HCT116 (cell line): ENCODE measurements at regions not wholly inside any gene's neighbourhood (a gene's known extent, or its start where the extent isn't known, plus 50 kb on each side); places are given as distances from the start of the nearest gene placed in this dataset.

Experiments used
- ATAC-seq: fragments of 200-7000 bp; cut with Tn5 transposase; 2 replicates; pipeline ENCODE4 v1.9.1; 2020; ENCODE audit warnings: mild to moderate bottlenecking, moderate library complexity
- BruUV-seq: library from RNA; stranded (reverse); fragments of 400-500 nt; replicated peaks from 2 replicates; lab custom pipeline; 2021; lab: Mats Ljungman, UMichigan
- CTCF ChIA-PET: fragments of 300-600 bp; sonication (Branson Sonifier 250); formaldehyde crosslinking; loops from one replicate; lab custom pipeline; 2021; ENCODE audit warnings: antibody characterized with exemption; lab: Charles Lee
- POLR2A ChIA-PET: fragments of 300-600, 350-600 bp; sonication (Branson Sonifier 250); formaldehyde crosslinking; loops from one replicate; lab custom pipeline; 2021; ENCODE audit warnings: antibody characterized with exemption; lab: Charles Lee
- RAD21 ChIA-PET, 2 experiments: fragments of 300-600 bp; sonication (Branson Sonifier 250); formaldehyde crosslinking; loops; one replicate each; lab custom pipeline; 2023; ENCODE audit warnings: low total read pairs in 2 of 2; ENCODE audit not compliant: uncharacterized antibody in 2 of 2, unreplicated experiment in 2 of 2, low non-redundant PET in 1 of 2; lab: Charles Lee
- DNase-seq: peaks from one replicate; pipeline ENCODE4 v3.0.0-alpha.2; 2010; ENCODE audit warnings: low read depth, low spot score
- H2AFZ ChIP-seq: fragments of 200-600 bp; shearing (Covaris generic), sonication (generic); 2 replicates; pipeline ENCODE4 v1.6.1; 2017; ENCODE audit warnings: low read depth, mixed run types, mixed read lengths, antibody characterized with exemption, low read length; ENCODE audit not compliant: poor library complexity, severe bottlenecking
- H3K27ac ChIP-seq: 2 replicates; pipeline ENCODE4 v1.5.1; 2012; ENCODE audit warnings: low read depth, low read length
- H3K27me3 ChIP-seq: fragments of 200-600 bp; sonication (generic); 2 replicates; pipeline ENCODE4 v1.6.1; 2016; ENCODE audit warnings: mixed run types, low read length, mixed read lengths; ENCODE audit not compliant: insufficient read depth
- H3K36me3 ChIP-seq, 2 experiments: fragments of 200-500 bp in 1 of 2; fragments of 200-600 bp in 1 of 2; sonication (Bioruptor generic) in 1 of 2; sonication (generic) in 1 of 2; 2 replicates each; pipeline versions ENCODE4 v1.5.1 to v1.6.1; 2014 to 2016; ENCODE audit warnings: low read length in 2 of 2, inconsistent platforms in 1 of 2, mixed read lengths in 1 of 2, mixed run types in 1 of 2; ENCODE audit not compliant: insufficient read depth in 2 of 2, control insufficient read depth in 1 of 2
- H3K4me1 ChIP-seq, 2 experiments: fragments of 200-600 bp in 1 of 2; sonication (generic) in 1 of 2; 2 replicates each; pipeline versions ENCODE4 v1.5.1 to v1.6.1; 2012 to 2017; ENCODE audit warnings: low read length in 2 of 2, inconsistent platforms in 1 of 2, mild to moderate bottlenecking in 1 of 2, mixed read lengths in 1 of 2, mixed run types in 1 of 2, moderate library complexity in 1 of 2; ENCODE audit not compliant: insufficient read depth in 2 of 2, control insufficient read depth in 1 of 2
- H3K4me2 ChIP-seq: fragments of 200-600 bp; sonication (generic); 2 replicates; pipeline ENCODE4 v1.6.1; 2017; ENCODE audit warnings: mixed run types, low read length, mixed read lengths
- H3K4me3 ChIP-seq, 2 experiments: fragments of 200-600 bp in 1 of 2; sonication (generic) in 1 of 2; replicated peaks in 1 of 2; 2 replicates each; pipeline ENCODE4 v1.5.1; 2011 to 2016; ENCODE audit warnings: low read length in 2 of 2, control low read depth in 1 of 2, low read depth in 1 of 2, mild to moderate bottlenecking in 1 of 2, mixed read lengths in 1 of 2, mixed run types in 1 of 2
- H3K79me2 ChIP-seq: fragments of 200-600 bp; sonication (generic); 2 replicates; pipeline ENCODE4 v1.6.1; 2017; ENCODE audit warnings: mild to moderate bottlenecking, mixed run types, low read length, moderate library complexity, mixed read lengths; ENCODE audit not compliant: insufficient read depth
- H3K9ac ChIP-seq: fragments of 200-600 bp; sonication (generic); 2 replicates; pipeline ENCODE4 v1.6.1; 2016; ENCODE audit warnings: low read length, mixed read lengths
- H3K9me2 ChIP-seq: fragments of 200-600 bp; sonication (generic), shearing (Covaris generic); 2 replicates; pipeline ENCODE4 v1.6.1; 2017; ENCODE audit warnings: mixed run types, mild to moderate bottlenecking, moderate library complexity; ENCODE audit not compliant: insufficient read depth
- H3K9me3 ChIP-seq, 2 experiments: fragments of 200-500 bp in 1 of 2; fragments of 200-600 bp in 1 of 2; sonication (Bioruptor generic) in 1 of 2; sonication (generic) in 1 of 2; 2 replicates each; pipeline ENCODE4 v1.6.1; 2014 to 2017; ENCODE audit warnings: low read length in 2 of 2, mixed read lengths in 2 of 2, inconsistent platforms in 1 of 2, low read depth in 1 of 2, mild to moderate bottlenecking in 1 of 2, mixed run types in 1 of 2, moderate library complexity in 1 of 2; ENCODE audit not compliant: control insufficient read depth in 1 of 2, insufficient read depth in 1 of 2
- H4K20me1 ChIP-seq: fragments of 200-600 bp; sonication (generic), shearing (Covaris generic); 2 replicates; pipeline ENCODE4 v1.6.1; 2017; ENCODE audit warnings: mixed run types, mild to moderate bottlenecking, moderate library complexity; ENCODE audit not compliant: insufficient read depth
- CEBPB ChIP-seq: IDR thresholded peaks from 2 replicates; pipeline ENCODE4 v1.6.1; 2012; ENCODE audit warnings: low read depth
- CTCF ChIP-seq, 3 experiments: fragments of 200-600 bp in 1 of 3; sonication (generic) in 1 of 3; IDR thresholded peaks in 2 of 3; conservative IDR thresholded peaks in 1 of 3; 2 replicates each; pipeline ENCODE4 v1.5.1; 2012 to 2017; ENCODE audit warnings: low read depth in 2 of 3, low read length in 2 of 3, antibody characterized with exemption in 1 of 3, borderline replicate concordance in 1 of 3, control low read depth in 1 of 3, mild to moderate bottlenecking in 1 of 3, mixed read lengths in 1 of 3, mixed run types in 1 of 3, moderate library complexity in 1 of 3; ENCODE audit not compliant: insufficient read depth in 1 of 3
- EGR1 ChIP-seq: IDR thresholded peaks from 2 replicates; pipeline ENCODE4 v1.6.1; 2012; ENCODE audit warnings: low read depth
- ELF1 ChIP-seq: IDR thresholded peaks from 2 replicates; pipeline ENCODE4 v1.6.1; 2012; ENCODE audit warnings: low read depth, borderline replicate concordance
- FOSL1 ChIP-seq: IDR thresholded peaks from 2 replicates; pipeline ENCODE4 v1.6.1; 2012; ENCODE audit warnings: low read depth
- POLR2A ChIP-seq: IDR thresholded peaks from 2 replicates; pipeline ENCODE4 v1.7.0; 2011; ENCODE audit warnings: borderline replicate concordance; ENCODE audit not compliant: insufficient read depth, insufficient read length; ENCODE audit errors: extremely low read depth
- RAD21 ChIP-seq: IDR thresholded peaks from 2 replicates; pipeline ENCODE4 v1.6.1; 2012; ENCODE audit warnings: low read depth, mild to moderate bottlenecking
- SIN3A ChIP-seq: IDR thresholded peaks from 2 replicates; pipeline ENCODE4 v1.6.1; 2012; ENCODE audit warnings: low read depth
- SRF ChIP-seq: IDR thresholded peaks from 2 replicates; pipeline ENCODE4 v1.6.1; 2012; ENCODE audit warnings: low read depth
- TCF7L2 ChIP-seq: IDR thresholded peaks from 2 replicates; pipeline ENCODE4 v1.7.0; 2011; ENCODE audit warnings: borderline replicate concordance, inconsistent platforms; ENCODE audit not compliant: insufficient read depth, insufficient read length; ENCODE audit errors: extremely low read depth
- YY1 ChIP-seq: IDR thresholded peaks from 2 replicates; pipeline ENCODE4 v1.6.1; 2011; ENCODE audit warnings: low read length, low read depth, moderate library complexity, mild to moderate bottlenecking; ENCODE audit not compliant: insufficient replicate concordance; ENCODE audit errors: extremely low read depth
- ZFX ChIP-seq: fragments of 450-650 bp; IDR thresholded peaks from 2 replicates; pipeline ENCODE4 v1.6.1; 2017
- intact Hi-C: fragments of 100-400 bp; cut with micrococcal nuclease; formaldehyde crosslinking; loops from 2 replicates; pipeline ENCODE4 v1.10.0; 2022
- TF ChIP-seq, protein P1 (sequence below): IDR thresholded peaks from 2 replicates; pipeline ENCODE4 v1.6.1; 2012; ENCODE audit warnings: low read depth
- TF ChIP-seq, protein P2 (sequence below): IDR thresholded peaks from 2 replicates; pipeline ENCODE4 v1.6.1; 2012
- TF ChIP-seq, protein P3 (sequence below): IDR thresholded peaks from 2 replicates; pipeline ENCODE4 v1.6.1; 2011; ENCODE audit warnings: mild to moderate bottlenecking, low read length, moderate library complexity; ENCODE audit not compliant: insufficient replicate concordance; ENCODE audit errors: extremely low read depth

DNA sequence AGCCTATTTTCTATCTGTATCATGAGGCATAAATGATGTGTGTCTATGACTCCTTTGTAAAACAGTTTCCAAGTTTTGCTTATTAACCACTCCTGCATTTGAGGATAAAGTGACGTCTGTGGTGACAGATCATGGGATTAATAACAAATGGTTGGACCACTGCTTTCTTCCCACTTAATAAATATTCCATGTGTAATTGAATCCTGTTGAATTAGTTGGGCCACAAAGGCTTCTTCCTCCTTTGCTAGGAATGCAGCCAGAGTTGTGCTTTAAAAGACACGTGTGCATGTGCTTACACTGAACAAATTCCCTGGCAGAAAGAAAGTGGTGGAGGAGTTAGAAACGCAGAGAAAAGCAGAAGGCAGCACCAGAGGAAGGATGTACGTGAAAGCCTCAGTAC lies 150.2 kb downstream of the ACTBL2 start:
- Histone ChIP-seq H3K9ac (no peak overlapping the region), H3K27me3 (no peaks in the 10 kb centered on the region), H3K9me3 (no peaks in the 10 kb centered on the region), H3K4me3 (no peak overlapping the region), H3K27ac (no peak overlapping the region), H3K79me2 (no peaks in the 10 kb centered on the region), H2AFZ (no peak overlapping the region), H3K36me3 (no peaks in the 10 kb centered on the region), H3K9me2 (no peaks in the 10 kb centered on the region), H3K4me1 (peaks cover 0 to 27% of the 10 kb centered on the region in 2 experiments; a peak in 2 of 4 replicates), H3K4me2 (no peak overlapping the region), H4K20me1 (no peaks in the 10 kb centered on the region)
- POLR2A ChIA-PET, result no interaction called here
- TF ChIP-seq CEBPB (no peak), FOSL1 (no peak), POLR2A (no peak), CTCF (IDR thresholded peaks at IDR 0.05 in 2 of 3, conservative IDR thresholded peaks at IDR 0.05 in 1 of 3; ENCODE audit: borderline replicate concordance in 1 of 3, insufficient read depth in 1 of 3, low read depth in 2 of 3, low read length in 2 of 3) (no peak), SIN3A (no peak), RAD21 (no peak), SRF (no peak), TCF7L2 (no peak), ELF1 (no peak), EGR1 (no peak), ZFX (no peak), YY1 (no peak)
- TF ChIP-seq, protein P1, sequence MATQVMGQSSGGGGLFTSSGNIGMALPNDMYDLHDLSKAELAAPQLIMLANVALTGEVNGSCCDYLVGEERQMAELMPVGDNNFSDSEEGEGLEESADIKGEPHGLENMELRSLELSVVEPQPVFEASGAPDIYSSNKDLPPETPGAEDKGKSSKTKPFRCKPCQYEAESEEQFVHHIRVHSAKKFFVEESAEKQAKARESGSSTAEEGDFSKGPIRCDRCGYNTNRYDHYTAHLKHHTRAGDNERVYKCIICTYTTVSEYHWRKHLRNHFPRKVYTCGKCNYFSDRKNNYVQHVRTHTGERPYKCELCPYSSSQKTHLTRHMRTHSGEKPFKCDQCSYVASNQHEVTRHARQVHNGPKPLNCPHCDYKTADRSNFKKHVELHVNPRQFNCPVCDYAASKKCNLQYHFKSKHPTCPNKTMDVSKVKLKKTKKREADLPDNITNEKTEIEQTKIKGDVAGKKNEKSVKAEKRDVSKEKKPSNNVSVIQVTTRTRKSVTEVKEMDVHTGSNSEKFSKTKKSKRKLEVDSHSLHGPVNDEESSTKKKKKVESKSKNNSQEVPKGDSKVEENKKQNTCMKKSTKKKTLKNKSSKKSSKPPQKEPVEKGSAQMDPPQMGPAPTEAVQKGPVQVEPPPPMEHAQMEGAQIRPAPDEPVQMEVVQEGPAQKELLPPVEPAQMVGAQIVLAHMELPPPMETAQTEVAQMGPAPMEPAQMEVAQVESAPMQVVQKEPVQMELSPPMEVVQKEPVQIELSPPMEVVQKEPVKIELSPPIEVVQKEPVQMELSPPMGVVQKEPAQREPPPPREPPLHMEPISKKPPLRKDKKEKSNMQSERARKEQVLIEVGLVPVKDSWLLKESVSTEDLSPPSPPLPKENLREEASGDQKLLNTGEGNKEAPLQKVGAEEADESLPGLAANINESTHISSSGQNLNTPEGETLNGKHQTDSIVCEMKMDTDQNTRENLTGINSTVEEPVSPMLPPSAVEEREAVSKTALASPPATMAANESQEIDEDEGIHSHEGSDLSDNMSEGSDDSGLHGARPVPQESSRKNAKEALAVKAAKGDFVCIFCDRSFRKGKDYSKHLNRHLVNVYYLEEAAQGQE, result no peak
- TF ChIP-seq, protein P2, sequence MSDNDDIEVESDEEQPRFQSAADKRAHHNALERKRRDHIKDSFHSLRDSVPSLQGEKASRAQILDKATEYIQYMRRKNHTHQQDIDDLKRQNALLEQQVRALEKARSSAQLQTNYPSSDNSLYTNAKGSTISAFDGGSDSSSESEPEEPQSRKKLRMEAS, result no peak
- TF ChIP-seq, protein P3, sequence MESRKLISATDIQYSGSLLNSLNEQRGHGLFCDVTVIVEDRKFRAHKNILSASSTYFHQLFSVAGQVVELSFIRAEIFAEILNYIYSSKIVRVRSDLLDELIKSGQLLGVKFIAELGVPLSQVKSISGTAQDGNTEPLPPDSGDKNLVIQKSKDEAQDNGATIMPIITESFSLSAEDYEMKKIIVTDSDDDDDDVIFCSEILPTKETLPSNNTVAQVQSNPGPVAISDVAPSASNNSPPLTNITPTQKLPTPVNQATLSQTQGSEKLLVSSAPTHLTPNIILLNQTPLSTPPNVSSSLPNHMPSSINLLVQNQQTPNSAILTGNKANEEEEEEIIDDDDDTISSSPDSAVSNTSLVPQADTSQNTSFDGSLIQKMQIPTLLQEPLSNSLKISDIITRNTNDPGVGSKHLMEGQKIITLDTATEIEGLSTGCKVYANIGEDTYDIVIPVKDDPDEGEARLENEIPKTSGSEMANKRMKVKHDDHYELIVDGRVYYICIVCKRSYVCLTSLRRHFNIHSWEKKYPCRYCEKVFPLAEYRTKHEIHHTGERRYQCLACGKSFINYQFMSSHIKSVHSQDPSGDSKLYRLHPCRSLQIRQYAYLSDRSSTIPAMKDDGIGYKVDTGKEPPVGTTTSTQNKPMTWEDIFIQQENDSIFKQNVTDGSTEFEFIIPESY, result no peak
- intact Hi-C loops, result no loop called here
- ATAC-seq, result no peak
- DNase-seq, result no peak
- BruUV-seq, result no TSS peak
- RAD21 ChIA-PET, result no interaction called here
- CTCF ChIA-PET, result no interaction called here
